ENCODE measurements at regions not wholly inside any gene's neighbourhood (a gene's known extent, or its start where the extent isn't known, plus 50 kb on each side); places are given as distances from the start of the nearest gene placed in this dataset.

DNA sequence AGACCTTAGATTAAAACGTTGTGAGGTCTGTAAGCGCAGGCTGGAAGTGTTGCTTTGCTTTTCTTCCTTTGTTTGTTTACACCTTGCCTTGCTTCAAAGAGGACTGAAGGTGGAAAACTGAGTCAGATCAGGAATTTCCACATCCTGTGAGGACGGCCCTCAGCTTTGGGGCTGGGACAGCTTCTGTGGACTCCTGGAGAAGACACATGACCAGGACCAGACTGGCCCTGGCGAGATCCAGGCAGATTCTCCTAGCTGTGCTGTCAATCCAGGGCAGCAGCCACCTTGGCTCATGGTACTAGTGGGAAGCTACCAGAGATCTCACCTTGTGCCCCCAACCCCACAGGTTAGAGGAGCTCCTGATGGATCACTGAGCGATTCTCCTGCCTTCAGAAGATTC is 1461.9 kb downstream of the TBC1D22A start:
- H3K9ac ChIP-seq (ENCODE audit: low read depth in 1 of 2, low read length in 2 of 2): no peak overlapping the region
- no peaks in the 10 kb centered on the region for H3K4me1 ChIP-seq (ENCODE audit: control insufficient read depth in 1 of 2, insufficient read depth in 2 of 2, low read length in 2 of 2)
- H3K27ac ChIP-seq (ENCODE audit: low read depth, low read length): no peak overlapping the region
- H3K27me3 ChIP-seq (ENCODE audit: control insufficient read depth in 1 of 2, insufficient read depth in 2 of 2, low read length in 2 of 2): no peaks in the 10 kb centered on the region
- H3K4me3 ChIP-seq (ENCODE audit: low read depth in 1 of 2, low read length in 2 of 2): no peak overlapping the region
- no peaks in the 10 kb centered on the region for H3K36me3 ChIP-seq (ENCODE audit: control insufficient read depth in 1 of 2, insufficient read depth in 2 of 2, low read length in 2 of 2)
- no peaks in the 10 kb centered on the region for H3K9me3 ChIP-seq (ENCODE audit: control insufficient read depth in 1 of 2, low read length in 2 of 2)

DNA sequence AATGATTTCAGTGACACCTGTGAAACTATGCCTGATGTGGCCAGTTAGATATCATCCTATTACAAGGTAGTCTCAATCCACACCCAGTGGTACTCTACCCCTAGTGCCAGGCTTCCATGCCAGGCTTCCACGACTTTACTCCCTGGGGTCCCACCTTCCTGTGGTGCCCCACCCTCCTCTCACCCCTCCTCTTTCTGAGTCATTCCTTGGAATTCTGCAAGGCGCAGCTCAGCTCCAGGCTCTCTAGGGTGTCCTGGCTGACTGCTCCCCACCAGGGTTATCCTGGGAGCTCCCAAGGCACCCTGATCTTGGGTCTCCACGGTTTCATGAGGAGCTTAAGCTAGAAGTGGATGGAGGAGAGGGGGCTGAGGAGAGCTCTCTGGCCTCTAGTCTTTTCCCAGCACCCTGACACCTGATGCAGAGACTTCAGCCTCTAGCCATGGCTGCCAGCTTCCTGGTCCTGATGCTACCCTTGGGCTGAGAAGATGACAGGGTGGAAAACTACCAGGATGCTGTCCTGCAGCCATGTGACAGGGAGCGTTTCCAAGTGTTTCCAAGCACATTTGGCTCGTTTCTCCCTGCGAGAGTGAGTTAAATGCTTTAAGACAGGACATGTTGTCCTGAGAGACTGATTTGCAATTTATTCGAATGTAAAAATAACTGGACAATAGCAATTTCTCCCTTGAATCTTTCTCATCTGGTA is 1461.2 kb downstream of the TBC1D22A start:
- Histone ChIP-seq H3K9ac (ENCODE audit: low read depth in 1 of 2, low read length in 2 of 2) (no peak overlapping the region), H3K4me1 (ENCODE audit: control insufficient read depth in 1 of 2, insufficient read depth in 2 of 2, low read length in 2 of 2) (no peaks in the 10 kb centered on the region), H3K36me3 (ENCODE audit: control insufficient read depth in 1 of 2, insufficient read depth in 2 of 2, low read length in 2 of 2) (no peaks in the 10 kb centered on the region), H3K27me3 (ENCODE audit: control insufficient read depth in 1 of 2, insufficient read depth in 2 of 2, low read length in 2 of 2) (no peaks in the 10 kb centered on the region), H3K4me3 (ENCODE audit: low read depth in 1 of 2, low read length in 2 of 2) (no peak overlapping the region), H3K9me3 (ENCODE audit: control insufficient read depth in 1 of 2, low read length in 2 of 2) (no peaks in the 10 kb centered on the region), H3K27ac (ENCODE audit: low read depth, low read length) (no peak overlapping the region)

DNA sequence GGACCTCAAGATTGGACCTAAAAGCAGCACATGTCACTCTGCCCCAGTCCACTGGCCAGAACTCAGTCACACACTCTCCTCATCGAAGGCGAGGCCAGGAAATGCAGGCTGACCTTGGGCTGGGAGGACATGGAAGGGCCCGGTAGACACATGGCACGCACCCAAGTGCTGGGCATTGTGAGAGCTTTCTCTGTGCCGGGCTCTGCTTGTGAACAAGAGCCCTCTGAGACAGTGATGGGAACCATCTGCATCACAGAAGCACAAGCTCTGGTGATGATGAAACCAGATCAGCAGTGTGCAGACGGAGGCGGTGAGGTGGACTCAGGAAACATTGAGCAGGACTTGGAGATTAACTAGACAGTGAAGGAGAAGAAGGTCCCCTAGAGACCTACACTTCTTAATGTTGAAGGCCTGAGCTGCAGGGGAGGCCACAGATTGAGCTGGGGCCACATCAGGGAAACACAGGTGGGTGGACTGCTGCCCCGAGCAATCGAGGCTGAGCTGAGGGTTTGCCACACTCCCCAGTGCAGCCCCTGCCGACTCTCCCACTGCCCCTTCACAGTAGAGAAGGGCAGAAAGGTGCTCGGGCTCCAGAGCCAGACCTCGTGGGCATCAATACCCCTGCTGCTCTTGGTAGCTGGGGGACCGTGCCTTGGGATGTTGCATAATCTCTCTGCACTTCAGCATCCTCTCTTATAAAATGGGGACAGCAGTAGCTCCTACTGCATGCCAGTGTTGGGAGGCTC is 1460.5 kb downstream of the TBC1D22A start:
- no peak overlapping the region for H3K27ac ChIP-seq (ENCODE audit: low read depth, low read length)
- no peaks in the 10 kb centered on the region for H3K9me3 ChIP-seq (ENCODE audit: control insufficient read depth in 1 of 2, low read length in 2 of 2)
- no peaks in the 10 kb centered on the region for H3K4me1 ChIP-seq (ENCODE audit: control insufficient read depth in 1 of 2, insufficient read depth in 2 of 2, low read length in 2 of 2)
- peaks cover 0 to under 1% of the 10 kb centered on the region in 2 donors for H3K27me3 ChIP-seq (ENCODE audit: control insufficient read depth in 1 of 2, insufficient read depth in 2 of 2, low read length in 2 of 2)
- H3K36me3 ChIP-seq (ENCODE audit: control insufficient read depth in 1 of 2, insufficient read depth in 2 of 2, low read length in 2 of 2): no peaks in the 10 kb centered on the region
- H3K4me3 ChIP-seq (ENCODE audit: low read depth in 1 of 2, low read length in 2 of 2): no peak overlapping the region
- no peak overlapping the region for H3K9ac ChIP-seq (ENCODE audit: low read depth in 1 of 2, low read length in 2 of 2)

DNA sequence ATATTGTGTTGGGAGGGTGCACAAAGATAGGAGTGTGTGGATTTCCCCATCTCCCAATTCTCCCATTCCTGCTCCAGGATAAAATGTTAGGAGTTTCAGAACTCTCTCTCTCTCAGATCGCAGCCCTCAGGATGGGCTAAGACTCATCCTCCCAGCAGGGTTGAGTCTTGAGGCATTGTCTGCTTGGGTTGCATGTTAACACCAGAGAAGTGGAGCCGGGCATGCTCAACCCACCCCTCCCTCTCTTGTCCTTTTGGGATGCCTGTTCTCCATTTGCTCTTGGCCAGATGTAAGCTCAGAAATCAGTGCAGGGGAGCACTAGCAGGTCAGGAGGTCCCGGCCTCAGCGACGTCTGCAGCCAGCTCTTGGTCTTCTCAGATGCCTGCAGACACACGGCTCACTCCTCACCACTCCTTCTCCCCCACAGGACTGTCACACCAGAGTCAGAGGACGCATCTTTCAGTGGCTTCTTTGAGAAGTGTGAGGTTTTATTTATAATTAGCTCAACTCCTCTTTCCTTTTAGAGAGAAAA is 1456.5 kb downstream of the TBC1D22A start:
- no peaks in the 10 kb centered on the region for H3K36me3 ChIP-seq (ENCODE audit: control insufficient read depth in 1 of 2, insufficient read depth in 2 of 2, low read length in 2 of 2)
- H3K4me1 ChIP-seq (ENCODE audit: control insufficient read depth in 1 of 2, insufficient read depth in 2 of 2, low read length in 2 of 2): no peaks in the 10 kb centered on the region
- H3K27ac ChIP-seq (ENCODE audit: low read depth, low read length): no peak overlapping the region
- H3K9ac ChIP-seq (ENCODE audit: low read depth in 1 of 2, low read length in 2 of 2): no peak overlapping the region
- no peaks in the 10 kb centered on the region for H3K9me3 ChIP-seq (ENCODE audit: control insufficient read depth in 1 of 2, low read length in 2 of 2)
- H3K4me3 ChIP-seq (ENCODE audit: low read depth in 1 of 2, low read length in 2 of 2): no peak overlapping the region
- peaks cover 0 to 4% of the 10 kb centered on the region in 2 donors for H3K27me3 ChIP-seq (ENCODE audit: control insufficient read depth in 1 of 2, insufficient read depth in 2 of 2, low read length in 2 of 2)

DNA sequence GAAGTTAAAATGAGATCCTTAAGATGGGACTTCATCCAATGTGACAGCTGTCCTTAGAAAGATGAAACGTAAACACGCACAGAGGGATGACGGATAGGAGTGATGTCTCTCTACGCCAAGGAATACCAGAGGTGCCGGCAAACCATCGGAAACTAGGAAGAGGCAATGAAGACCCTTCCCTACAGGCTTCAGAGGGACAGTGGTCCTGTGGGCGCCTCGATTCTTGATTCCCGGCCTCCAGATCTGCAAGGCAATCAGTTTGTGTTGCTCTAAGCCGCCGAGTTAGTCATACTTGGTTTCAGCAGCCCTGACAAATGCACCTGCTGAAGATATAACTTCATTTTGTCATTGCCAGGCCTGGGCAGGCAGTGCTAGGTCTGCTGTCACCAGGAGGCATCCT is 1455.1 kb downstream of the TBC1D22A start:
- H3K36me3 ChIP-seq (ENCODE audit: control insufficient read depth in 1 of 2, insufficient read depth in 2 of 2, low read length in 2 of 2): no peaks in the 10 kb centered on the region
- H3K4me3 ChIP-seq (ENCODE audit: low read depth in 1 of 2, low read length in 2 of 2): no peak overlapping the region
- H3K9me3 ChIP-seq (ENCODE audit: control insufficient read depth in 1 of 2, low read length in 2 of 2): peaks cover 0 to 3% of the 10 kb centered on the region in 2 donors
- peaks cover 0 to 4% of the 10 kb centered on the region in 2 donors for H3K27me3 ChIP-seq (ENCODE audit: control insufficient read depth in 1 of 2, insufficient read depth in 2 of 2, low read length in 2 of 2)
- no peak overlapping the region for H3K27ac ChIP-seq (ENCODE audit: low read depth, low read length)
- H3K4me1 ChIP-seq (ENCODE audit: control insufficient read depth in 1 of 2, insufficient read depth in 2 of 2, low read length in 2 of 2): no peaks in the 10 kb centered on the region
- H3K9ac ChIP-seq (ENCODE audit: low read depth in 1 of 2, low read length in 2 of 2): no peak overlapping the region

- Histone ChIP-seq H3K9me3 (ENCODE audit: control insufficient read depth in 1 of 2, low read length in 2 of 2) (peaks cover 0 to 4% of the 10 kb centered on the region in 2 donors), H3K27ac (ENCODE audit: low read depth, low read length) (no peak overlapping the region), H3K27me3 (ENCODE audit: control insufficient read depth in 1 of 2, insufficient read depth in 2 of 2, low read length in 2 of 2) (peaks cover 0 to 2% of the 10 kb centered on the region in 2 donors), H3K4me1 (ENCODE audit: control insufficient read depth in 1 of 2, insufficient read depth in 2 of 2, low read length in 2 of 2) (no peaks in the 10 kb centered on the region), H3K4me3 (ENCODE audit: low read depth in 1 of 2, low read length in 2 of 2) (no peak overlapping the region), H3K9ac (ENCODE audit: low read depth in 1 of 2, low read length in 2 of 2) (no peak overlapping the region), H3K36me3 (ENCODE audit: control insufficient read depth in 1 of 2, insufficient read depth in 2 of 2, low read length in 2 of 2) (no peaks in the 10 kb centered on the region)
These were observed 1450.3 kb downstream of the TBC1D22A start for GRCh38 chr22:48212727-48213126.

DNA sequence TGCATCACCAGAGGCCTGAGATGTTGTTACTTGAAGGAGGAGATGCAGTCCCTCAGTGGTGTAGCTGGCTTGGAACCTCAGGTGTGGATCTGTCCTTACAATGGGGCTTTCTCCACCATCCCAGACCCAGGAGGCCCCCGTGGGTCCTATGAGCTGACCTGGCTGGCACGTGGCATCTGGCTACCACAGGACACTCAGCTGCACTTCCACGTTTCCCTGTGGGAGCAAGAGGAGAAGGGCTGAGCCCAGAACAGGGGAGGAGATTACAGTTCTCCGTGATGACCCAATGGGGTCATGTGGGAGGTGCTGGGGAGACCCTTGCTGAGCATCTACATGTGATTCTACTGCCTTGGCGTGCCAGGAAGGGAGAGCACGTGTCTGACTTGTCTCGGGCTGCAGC is 1448.4 kb downstream of the TBC1D22A start:
- Histone ChIP-seq H3K4me3 (ENCODE audit: low read depth in 1 of 2, low read length in 2 of 2) (no peak overlapping the region), H3K9me3 (ENCODE audit: control insufficient read depth in 1 of 2, low read length in 2 of 2) (peaks cover 0 to 4% of the 10 kb centered on the region in 2 donors), H3K27ac (ENCODE audit: low read depth, low read length) (no peak overlapping the region), H3K36me3 (ENCODE audit: control insufficient read depth in 1 of 2, insufficient read depth in 2 of 2, low read length in 2 of 2) (no peaks in the 10 kb centered on the region), H3K9ac (ENCODE audit: low read depth in 1 of 2, low read length in 2 of 2) (no peak overlapping the region), H3K4me1 (ENCODE audit: control insufficient read depth in 1 of 2, insufficient read depth in 2 of 2, low read length in 2 of 2) (no peaks in the 10 kb centered on the region), H3K27me3 (ENCODE audit: control insufficient read depth in 1 of 2, insufficient read depth in 2 of 2, low read length in 2 of 2) (no peaks in the 10 kb centered on the region)

- Histone ChIP-seq H3K9ac (ENCODE audit: low read depth in 1 of 2, low read length in 2 of 2) (no peak overlapping the region), H3K4me3 (ENCODE audit: low read depth in 1 of 2, low read length in 2 of 2) (no peak overlapping the region), H3K27ac (ENCODE audit: low read depth, low read length) (no peak overlapping the region), H3K27me3 (ENCODE audit: control insufficient read depth in 1 of 2, insufficient read depth in 2 of 2, low read length in 2 of 2) (no peaks in the 10 kb centered on the region), H3K9me3 (ENCODE audit: control insufficient read depth in 1 of 2, low read length in 2 of 2) (peaks cover 0 to 5% of the 10 kb centered on the region in 2 donors), H3K36me3 (ENCODE audit: control insufficient read depth in 1 of 2, insufficient read depth in 2 of 2, low read length in 2 of 2) (no peaks in the 10 kb centered on the region), H3K4me1 (ENCODE audit: control insufficient read depth in 1 of 2, insufficient read depth in 2 of 2, low read length in 2 of 2) (no peaks in the 10 kb centered on the region)
These were observed 1447.7 kb downstream of the TBC1D22A start for GRCh38 chr22:48210198-48210580.

DNA sequence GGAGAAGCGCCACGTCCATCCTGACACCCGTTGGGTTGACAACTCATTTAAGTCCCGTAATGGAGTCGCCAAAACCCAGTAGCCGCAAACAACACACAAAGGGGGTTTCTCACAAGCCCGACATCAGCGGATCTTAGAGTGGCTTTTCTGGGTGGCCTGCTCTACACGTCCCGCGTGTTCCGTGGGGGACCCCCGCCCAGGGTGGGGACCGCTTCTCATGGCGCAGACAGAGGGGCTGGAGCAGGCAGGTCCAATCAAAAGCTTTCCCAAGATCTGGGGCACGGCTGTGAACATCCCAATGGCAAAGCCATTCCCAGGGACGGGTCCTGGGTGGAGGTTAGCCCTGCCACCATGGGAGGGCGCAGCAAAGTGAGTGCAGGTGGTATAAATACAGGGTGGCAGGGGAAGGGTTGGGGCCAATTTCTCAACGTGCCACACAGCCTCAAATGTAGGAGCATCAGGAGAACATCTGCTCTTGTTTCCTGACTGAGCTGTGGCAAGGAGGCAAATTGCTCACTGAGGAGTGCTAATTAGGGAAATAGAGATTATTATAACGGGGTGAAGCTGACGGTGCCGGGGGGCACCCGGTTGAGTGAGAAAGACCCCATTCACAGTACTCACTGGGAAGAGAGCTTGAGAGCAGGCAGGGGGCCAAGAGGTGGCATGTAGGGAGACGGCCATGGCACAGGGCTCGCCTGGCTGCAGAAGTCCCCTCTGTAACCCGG is 1447.2 kb downstream of the TBC1D22A start:
- no peaks in the 10 kb centered on the region for H3K36me3 ChIP-seq (ENCODE audit: control insufficient read depth in 1 of 2, insufficient read depth in 2 of 2, low read length in 2 of 2)
- no peak overlapping the region for H3K27ac ChIP-seq (ENCODE audit: low read depth, low read length)
- no peak overlapping the region for H3K4me3 ChIP-seq (ENCODE audit: low read depth in 1 of 2, low read length in 2 of 2)
- no peak overlapping the region for H3K9ac ChIP-seq (ENCODE audit: low read depth in 1 of 2, low read length in 2 of 2)
- peaks cover 0 to 9% of the 10 kb centered on the region in 2 donors for H3K9me3 ChIP-seq (ENCODE audit: control insufficient read depth in 1 of 2, low read length in 2 of 2)
- no peaks in the 10 kb centered on the region for H3K27me3 ChIP-seq (ENCODE audit: control insufficient read depth in 1 of 2, insufficient read depth in 2 of 2, low read length in 2 of 2)
- H3K4me1 ChIP-seq (ENCODE audit: control insufficient read depth in 1 of 2, insufficient read depth in 2 of 2, low read length in 2 of 2): no peaks in the 10 kb centered on the region

GRCh38 chr22:48208894-48209293 is 1446.4 kb downstream of the TBC1D22A start:
- Histone ChIP-seq H3K9me3 (ENCODE audit: control insufficient read depth in 1 of 2, low read length in 2 of 2) (peaks cover 0 to 9% of the 10 kb centered on the region in 2 donors), H3K27me3 (ENCODE audit: control insufficient read depth in 1 of 2, insufficient read depth in 2 of 2, low read length in 2 of 2) (no peaks in the 10 kb centered on the region), H3K27ac (ENCODE audit: low read depth, low read length) (no peak overlapping the region), H3K4me3 (ENCODE audit: low read depth in 1 of 2, low read length in 2 of 2) (no peak overlapping the region), H3K4me1 (ENCODE audit: control insufficient read depth in 1 of 2, insufficient read depth in 2 of 2, low read length in 2 of 2) (no peaks in the 10 kb centered on the region), H3K36me3 (ENCODE audit: control insufficient read depth in 1 of 2, insufficient read depth in 2 of 2, low read length in 2 of 2) (no peaks in the 10 kb centered on the region), H3K9ac (ENCODE audit: low read depth in 1 of 2, low read length in 2 of 2) (no peak overlapping the region)

Data from duodenal mucosa (tissue), 2 donors.